ENCODE measurements at regions not wholly inside any gene's neighbourhood (a gene's known extent, or its start where the extent isn't known, plus 50 kb on each side); places are given as distances from the start of the nearest gene placed in this dataset.

- in situ Hi-C loops (cut with HindIII; ENCODE audit: low pct_unique_long_range_greater_than_20kb, low sequenced_read_pairs) = no loop called here
- DNase-seq (ENCODE audit: low read depth, low spot score) = no peak
These were observed 356.3 kb upstream of the CDH20 start for GRCh38 chr18:60976976-60977375.

GRCh38 chr18:60978338-60978737, 354.9 kb upstream of the CDH20 start:
- in situ Hi-C loops (cut with HindIII; ENCODE audit: low pct_unique_long_range_greater_than_20kb, low sequenced_read_pairs) = no loop called here

GRCh38 chr18:60980422-60981005, 352.7 kb upstream of the CDH20 start:
- no peak for DNase-seq (ENCODE audit: low read depth, low spot score)
- in situ Hi-C loops (cut with HindIII; ENCODE audit: low pct_unique_long_range_greater_than_20kb, low sequenced_read_pairs) = no loop called here

More at GRCh38 chr18:60978338-60978737, 354.9 kb upstream of the CDH20 start:
- no peak for DNase-seq (ENCODE audit: low read depth, low spot score)

GRCh38 chr18:60981682-60982328, 351.4 kb upstream of the CDH20 start:
- in situ Hi-C loops (cut with HindIII; ENCODE audit: low pct_unique_long_range_greater_than_20kb, low sequenced_read_pairs) = no loop called here
- no peak for DNase-seq (ENCODE audit: low read depth, low spot score)

- no peak for DNase-seq (ENCODE audit: low read depth, low spot score)
- in situ Hi-C loops (cut with HindIII; ENCODE audit: low pct_unique_long_range_greater_than_20kb, low sequenced_read_pairs) = no loop called here
These were observed 350.9 kb upstream of the CDH20 start for GRCh38 chr18:60982329-60982695.

GRCh38 chr18:60982928-60983327, 350.3 kb upstream of the CDH20 start:
- in situ Hi-C loops (cut with HindIII; ENCODE audit: low pct_unique_long_range_greater_than_20kb, low sequenced_read_pairs) = no loop called here
- no peak for DNase-seq (ENCODE audit: low read depth, low spot score)

- no peak for DNase-seq (ENCODE audit: low read depth, low spot score)
- in situ Hi-C loops (cut with HindIII; ENCODE audit: low pct_unique_long_range_greater_than_20kb, low sequenced_read_pairs) = no loop called here
These were observed 348.7 kb upstream of the CDH20 start for GRCh38 chr18:60984510-60984909.

GRCh38 chr18:60987963-60988362, 345.3 kb upstream of the CDH20 start:
- no peak for DNase-seq (ENCODE audit: low read depth, low spot score)
- in situ Hi-C loops (cut with HindIII; ENCODE audit: low pct_unique_long_range_greater_than_20kb, low sequenced_read_pairs) = no loop called here

- in situ Hi-C loops (cut with HindIII; ENCODE audit: low pct_unique_long_range_greater_than_20kb, low sequenced_read_pairs) = no loop called here
- DNase-seq (ENCODE audit: low read depth, low spot score) = no peak
These were observed 336.9 kb upstream of the CDH20 start for GRCh38 chr18:60996326-60996725.

- in situ Hi-C loops (cut with HindIII; ENCODE audit: low pct_unique_long_range_greater_than_20kb, low sequenced_read_pairs) = no loop called here
- DNase-seq (ENCODE audit: low read depth, low spot score) = no peak
These were observed 336.4 kb upstream of the CDH20 start for GRCh38 chr18:60996822-60997221.

- no peak for DNase-seq (ENCODE audit: low read depth, low spot score)
- in situ Hi-C loops (cut with HindIII; ENCODE audit: low pct_unique_long_range_greater_than_20kb, low sequenced_read_pairs) = no loop called here
These were observed 332.1 kb upstream of the CDH20 start for GRCh38 chr18:61001138-61001537.

GRCh38 chr18:61006687-61007224, 326.5 kb upstream of the CDH20 start:
- in situ Hi-C loops (cut with HindIII; ENCODE audit: low pct_unique_long_range_greater_than_20kb, low sequenced_read_pairs) = no loop called here
- DNase-seq (ENCODE audit: low read depth, low spot score) = no peak

GRCh38 chr18:61019338-61020301, 313.6 kb upstream of the CDH20 start:
- no peak for DNase-seq (ENCODE audit: low read depth, low spot score)
- in situ Hi-C loops (cut with HindIII; ENCODE audit: low pct_unique_long_range_greater_than_20kb, low sequenced_read_pairs) = no loop called here

GRCh38 chr18:61025596-61025995, 307.6 kb upstream of the CDH20 start:
- in situ Hi-C loops (cut with HindIII; ENCODE audit: low pct_unique_long_range_greater_than_20kb, low sequenced_read_pairs) = no loop called here
- no peak for DNase-seq (ENCODE audit: low read depth, low spot score)

GRCh38 chr18:61031626-61032025, 301.6 kb upstream of the CDH20 start:
- peak; percentile 74 for DNase-seq (ENCODE audit: low read depth, low spot score)
- in situ Hi-C loops (cut with HindIII; ENCODE audit: low pct_unique_long_range_greater_than_20kb, low sequenced_read_pairs) = no loop called here

GRCh38 chr18:61034580-61034979, 298.6 kb upstream of the CDH20 start:
- in situ Hi-C loops (cut with HindIII; ENCODE audit: low pct_unique_long_range_greater_than_20kb, low sequenced_read_pairs) = no loop called here
- DNase-seq (ENCODE audit: low read depth, low spot score) = no peak

- in situ Hi-C loops (cut with HindIII; ENCODE audit: low pct_unique_long_range_greater_than_20kb, low sequenced_read_pairs) = no loop called here
- DNase-seq (ENCODE audit: low read depth, low spot score) = no peak
These were observed 294.0 kb upstream of the CDH20 start for GRCh38 chr18:61039251-61039650.

GRCh38 chr18:61047794-61048193, 285.4 kb upstream of the CDH20 start:
- no peak for DNase-seq (ENCODE audit: low read depth, low spot score)
- in situ Hi-C loops (cut with HindIII; ENCODE audit: low pct_unique_long_range_greater_than_20kb, low sequenced_read_pairs) = no loop called here

Data from SK-MEL-5 (cell line).